ENCODE measurements at regions not wholly inside any gene's neighbourhood (a gene's known extent, or its start where the extent isn't known, plus 50 kb on each side); places are given as distances from the start of the nearest gene placed in this dataset.

DNA sequence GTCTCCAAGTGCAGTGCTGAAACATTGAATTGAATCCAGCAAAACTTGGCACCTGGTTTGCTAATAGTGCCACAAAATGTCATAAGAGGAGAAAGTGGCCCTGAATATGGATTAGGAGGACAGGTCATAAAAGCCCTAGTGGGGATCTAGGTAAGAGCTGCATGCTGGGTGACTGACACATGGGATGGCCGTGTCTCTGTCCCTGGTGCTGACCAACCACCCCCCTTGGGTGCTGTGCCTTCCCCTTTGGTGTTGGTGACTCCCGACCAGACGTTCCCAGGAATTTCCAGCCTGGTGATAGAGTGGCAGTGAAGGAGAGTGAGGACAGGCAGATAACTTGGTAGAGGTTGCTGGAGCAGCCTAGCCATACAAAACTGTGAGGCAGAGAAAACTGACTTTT, 142.8 kb downstream of the VRK1 start:
- no peak overlapping the region for H3K4me3 Mint-ChIP-seq (ENCODE audit: unreplicated experiment)
- no peak overlapping the region for H3K4me3 ChIP-seq (ENCODE audit: low read depth, low read length)
- H3K36me3 ChIP-seq (ENCODE audit: control insufficient read depth, insufficient read depth, low read length): no peaks in the 10 kb centered on the region
- peak; percentile 52 to 62 for DNase-seq
- no peaks in the 10 kb centered on the region for H3K27me3 ChIP-seq (replicated peaks; ENCODE audit: control insufficient read depth, insufficient read depth, low read length)
- intact Hi-C loops (cut with micrococcal nuclease; ENCODE audit: unreplicated experiment): no loop called here
- no peak for TF ChIP-seq CTCF (IDR thresholded peaks at IDR 0.05; ENCODE audit: insufficient read depth in 1 of 2, low read depth in 1 of 2, low read length in 1 of 2, severe bottlenecking in 1 of 2, unreplicated experiment in 1 of 2)
- no peaks in the 10 kb centered on the region for H3K4me1 ChIP-seq
- no peaks in the 10 kb centered on the region for H3K9me3 Mint-ChIP-seq (ENCODE audit: unreplicated experiment)
- BruUV-seq (replicated peaks): no TSS peak
- POLR2A ChIA-PET: no interaction called here
- H3K27me3 Mint-ChIP-seq (ENCODE audit: insufficient read depth, unreplicated experiment): no peaks in the 10 kb centered on the region
- H3K4me1 Mint-ChIP-seq (ENCODE audit: low read depth, unreplicated experiment): no peaks in the 10 kb centered on the region
- H3K9me3 ChIP-seq: no peaks in the 10 kb centered on the region
- H3K27ac Mint-ChIP-seq (ENCODE audit: unreplicated experiment): no peak overlapping the region
- CTCF ChIA-PET: no interaction called here
- no peaks in the 10 kb centered on the region for H3K36me3 Mint-ChIP-seq (ENCODE audit: insufficient read depth, unreplicated experiment)

DNA sequence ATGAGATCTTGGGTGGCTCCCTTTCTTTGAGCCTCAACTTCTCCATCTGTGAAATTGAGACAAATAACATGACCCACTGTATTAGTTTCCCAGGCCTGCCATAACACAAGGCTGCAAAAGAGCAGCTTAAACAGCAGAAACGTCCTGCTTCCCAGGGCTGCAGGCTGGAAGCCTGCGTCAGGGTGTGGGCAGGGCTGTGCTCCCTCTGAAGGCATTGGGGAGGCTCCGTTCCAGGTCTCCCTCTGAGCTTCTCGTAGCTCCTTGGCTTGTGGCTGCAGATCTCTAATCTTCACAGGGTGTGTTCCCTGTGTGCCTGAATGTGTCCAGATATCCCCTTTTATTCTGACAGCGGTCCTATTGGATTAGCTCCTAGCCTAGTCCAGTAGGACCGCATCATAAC, 147.1 kb downstream of the VRK1 start:
- no peaks in the 10 kb centered on the region for H3K4me1 ChIP-seq
- no peak overlapping the region for H3K27ac Mint-ChIP-seq (ENCODE audit: unreplicated experiment)
- no peak overlapping the region for H3K4me3 ChIP-seq (ENCODE audit: low read depth, low read length)
- ChIA-PET POLR2A (no interaction called here), CTCF (no interaction called here)
- no peaks in the 10 kb centered on the region for H3K36me3 ChIP-seq (ENCODE audit: control insufficient read depth, insufficient read depth, low read length)
- DNase-seq: no peak
- H3K36me3 Mint-ChIP-seq (ENCODE audit: insufficient read depth, unreplicated experiment): no peaks in the 10 kb centered on the region
- TF ChIP-seq CTCF (IDR thresholded peaks at IDR 0.05; ENCODE audit: insufficient read depth in 1 of 2, low read depth in 1 of 2, low read length in 1 of 2, severe bottlenecking in 1 of 2, unreplicated experiment in 1 of 2): no peak
- no peaks in the 10 kb centered on the region for H3K4me1 Mint-ChIP-seq (ENCODE audit: low read depth, unreplicated experiment)
- H3K4me3 Mint-ChIP-seq (ENCODE audit: unreplicated experiment): no peak overlapping the region
- BruUV-seq (replicated peaks): no TSS peak
- no peaks in the 10 kb centered on the region for H3K9me3 ChIP-seq
- H3K27me3 Mint-ChIP-seq (ENCODE audit: insufficient read depth, unreplicated experiment): no peaks in the 10 kb centered on the region
- no peaks in the 10 kb centered on the region for H3K9me3 Mint-ChIP-seq (ENCODE audit: unreplicated experiment)
- no peaks in the 10 kb centered on the region for H3K27me3 ChIP-seq (replicated peaks; ENCODE audit: control insufficient read depth, insufficient read depth, low read length)
- intact Hi-C loops (cut with micrococcal nuclease; ENCODE audit: unreplicated experiment): no loop called here

DNA sequence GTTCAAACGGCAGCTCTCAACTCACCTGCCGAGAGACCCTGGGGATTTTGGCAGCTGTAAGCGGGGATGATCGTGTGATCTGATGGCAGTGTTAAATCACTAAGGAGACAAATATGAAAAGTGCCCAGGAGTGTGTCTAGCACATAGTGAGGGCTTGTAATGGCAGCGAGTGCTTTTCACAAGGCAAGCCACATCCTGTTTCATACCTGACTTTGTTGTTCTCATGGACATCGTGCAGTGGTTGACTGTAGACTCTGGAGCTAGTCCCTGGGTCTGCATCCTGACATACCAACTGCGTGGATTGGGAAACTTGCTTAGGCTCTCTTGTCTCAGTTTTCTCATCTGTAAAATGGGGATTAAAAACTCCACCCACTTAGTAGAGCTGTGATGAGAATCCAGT, 148.5 kb downstream of the VRK1 start:
- Histone ChIP-seq H3K4me1 (no peaks in the 10 kb centered on the region), H3K9me3 (no peaks in the 10 kb centered on the region), H3K27me3 (replicated peaks; ENCODE audit: control insufficient read depth, insufficient read depth, low read length) (no peaks in the 10 kb centered on the region), H3K4me3 (ENCODE audit: low read depth, low read length) (no peak overlapping the region), H3K36me3 (ENCODE audit: control insufficient read depth, insufficient read depth, low read length) (no peaks in the 10 kb centered on the region)
- ChIA-PET CTCF (no interaction called here), POLR2A (no interaction called here)
- Mint-ChIP-seq H3K4me3 (ENCODE audit: unreplicated experiment) (no peak overlapping the region), H3K27ac (ENCODE audit: unreplicated experiment) (no peak overlapping the region), H3K4me1 (ENCODE audit: low read depth, unreplicated experiment) (no peaks in the 10 kb centered on the region), H3K36me3 (ENCODE audit: insufficient read depth, unreplicated experiment) (no peaks in the 10 kb centered on the region), H3K27me3 (ENCODE audit: insufficient read depth, unreplicated experiment) (no peaks in the 10 kb centered on the region), H3K9me3 (ENCODE audit: unreplicated experiment) (no peaks in the 10 kb centered on the region)
- intact Hi-C loops (cut with micrococcal nuclease; ENCODE audit: unreplicated experiment): no loop called here
- TF ChIP-seq CTCF (IDR thresholded peaks at IDR 0.05; ENCODE audit: insufficient read depth in 1 of 2, low read depth in 1 of 2, low read length in 1 of 2, severe bottlenecking in 1 of 2, unreplicated experiment in 1 of 2): no peak
- BruUV-seq (replicated peaks): no TSS peak
- no peak for DNase-seq

Measured in Caco-2 (cell line).